Lower leg skin (tissue), 3 donors: ENCODE measurements at regions not wholly inside any gene's neighbourhood (a gene's known extent, or its start where the extent isn't known, plus 50 kb on each side); places are given as distances from the start of the nearest gene placed in this dataset.

ENCODE experiments used
- POLR2A ChIP-seq, 2 donors: fragments of 450-650 bp; IDR thresholded peaks; one replicate each; pipeline ENCODE4 v1.6.1; 2016 to 2017; ENCODE audit warnings: antibody characterized with exemption in 2 of 2, mild to moderate bottlenecking in 1 of 2, moderate library complexity in 1 of 2
- TF ChIP-seq, protein P1 (sequence below), 3 donors: fragments of 450-650 bp; IDR thresholded peaks; one replicate each; pipeline ENCODE4 v1.5.1; 2016; ENCODE audit warnings: antibody characterized with exemption in 3 of 3, mild to moderate bottlenecking in 3 of 3, moderate library complexity in 2 of 3

DNA sequence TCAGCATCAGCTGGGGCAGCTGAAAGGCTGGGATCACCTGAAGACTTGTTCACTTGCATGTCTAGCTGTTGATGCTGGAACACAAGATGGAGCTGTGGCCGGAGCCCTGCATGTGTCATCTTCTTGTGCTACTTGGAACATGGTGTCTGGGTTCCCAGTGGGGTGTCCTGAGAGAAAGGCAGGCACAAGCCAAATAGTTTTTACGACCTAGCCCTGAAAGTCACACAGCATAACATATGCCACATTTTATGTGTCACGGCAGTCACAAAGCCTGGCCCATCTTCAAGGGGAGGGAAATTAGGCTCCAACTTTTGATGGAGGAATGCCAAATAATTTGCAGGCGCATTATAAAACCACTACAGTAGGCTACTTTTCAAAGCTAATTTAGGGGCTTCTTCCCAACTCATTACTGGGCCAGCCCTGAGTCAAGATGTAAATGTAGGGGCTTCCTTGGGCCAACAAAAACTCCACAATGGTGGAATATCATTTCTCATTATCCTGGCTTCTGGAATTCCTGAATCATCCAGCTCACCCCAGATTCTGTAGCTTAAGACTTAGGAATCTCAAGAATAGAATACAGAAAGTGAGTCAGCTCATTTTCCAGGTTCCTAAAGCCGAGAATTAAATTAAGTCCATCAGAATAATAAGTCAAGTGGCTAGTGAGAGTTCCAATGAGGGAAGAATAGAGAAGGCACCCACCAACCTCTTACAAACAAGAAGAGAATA is 543.0 kb downstream of the TNS1 start:
- TF ChIP-seq, protein P1, sequence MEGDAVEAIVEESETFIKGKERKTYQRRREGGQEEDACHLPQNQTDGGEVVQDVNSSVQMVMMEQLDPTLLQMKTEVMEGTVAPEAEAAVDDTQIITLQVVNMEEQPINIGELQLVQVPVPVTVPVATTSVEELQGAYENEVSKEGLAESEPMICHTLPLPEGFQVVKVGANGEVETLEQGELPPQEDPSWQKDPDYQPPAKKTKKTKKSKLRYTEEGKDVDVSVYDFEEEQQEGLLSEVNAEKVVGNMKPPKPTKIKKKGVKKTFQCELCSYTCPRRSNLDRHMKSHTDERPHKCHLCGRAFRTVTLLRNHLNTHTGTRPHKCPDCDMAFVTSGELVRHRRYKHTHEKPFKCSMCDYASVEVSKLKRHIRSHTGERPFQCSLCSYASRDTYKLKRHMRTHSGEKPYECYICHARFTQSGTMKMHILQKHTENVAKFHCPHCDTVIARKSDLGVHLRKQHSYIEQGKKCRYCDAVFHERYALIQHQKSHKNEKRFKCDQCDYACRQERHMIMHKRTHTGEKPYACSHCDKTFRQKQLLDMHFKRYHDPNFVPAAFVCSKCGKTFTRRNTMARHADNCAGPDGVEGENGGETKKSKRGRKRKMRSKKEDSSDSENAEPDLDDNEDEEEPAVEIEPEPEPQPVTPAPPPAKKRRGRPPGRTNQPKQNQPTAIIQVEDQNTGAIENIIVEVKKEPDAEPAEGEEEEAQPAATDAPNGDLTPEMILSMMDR (IDR thresholded peaks at IDR 0.05) = no peak
- TF ChIP-seq POLR2A (IDR thresholded peaks at IDR 0.05) = no peak
